ENCODE measurements at regions not wholly inside any gene's neighbourhood (a gene's known extent, or its start where the extent isn't known, plus 50 kb on each side); places are given as distances from the start of the nearest gene placed in this dataset.
A peak's percentile ranks its signal among the peaks of the same experiment; 100 is the strongest.

DNA sequence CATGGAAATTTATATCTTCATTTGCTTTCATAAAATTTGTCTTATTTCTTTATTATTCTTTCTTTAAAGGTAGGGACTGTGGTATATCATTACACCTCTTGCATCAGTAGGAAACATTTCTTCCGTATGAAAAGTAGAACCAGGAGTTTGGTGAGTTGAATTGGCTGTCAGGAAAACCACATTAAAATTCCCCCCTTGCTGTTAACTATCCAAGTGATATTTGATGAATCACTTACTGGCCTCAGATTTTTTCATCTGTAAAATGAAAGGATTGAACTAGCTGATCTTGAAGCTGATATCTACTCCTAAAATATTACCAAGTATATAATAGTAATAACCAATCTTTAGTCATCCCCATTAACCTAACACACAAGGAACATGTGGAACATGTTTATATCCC lies 460.9 kb downstream of the GJA1 start:
- H3K27ac Mint-ChIP-seq = no peak overlapping the region
- no peaks in the 10 kb centered on the region for H3K27me3 Mint-ChIP-seq (ENCODE audit: low read depth)
- H3K36me3 Mint-ChIP-seq (ENCODE audit: low read depth) = no peaks in the 10 kb centered on the region
- TF ChIP-seq, protein P1, sequence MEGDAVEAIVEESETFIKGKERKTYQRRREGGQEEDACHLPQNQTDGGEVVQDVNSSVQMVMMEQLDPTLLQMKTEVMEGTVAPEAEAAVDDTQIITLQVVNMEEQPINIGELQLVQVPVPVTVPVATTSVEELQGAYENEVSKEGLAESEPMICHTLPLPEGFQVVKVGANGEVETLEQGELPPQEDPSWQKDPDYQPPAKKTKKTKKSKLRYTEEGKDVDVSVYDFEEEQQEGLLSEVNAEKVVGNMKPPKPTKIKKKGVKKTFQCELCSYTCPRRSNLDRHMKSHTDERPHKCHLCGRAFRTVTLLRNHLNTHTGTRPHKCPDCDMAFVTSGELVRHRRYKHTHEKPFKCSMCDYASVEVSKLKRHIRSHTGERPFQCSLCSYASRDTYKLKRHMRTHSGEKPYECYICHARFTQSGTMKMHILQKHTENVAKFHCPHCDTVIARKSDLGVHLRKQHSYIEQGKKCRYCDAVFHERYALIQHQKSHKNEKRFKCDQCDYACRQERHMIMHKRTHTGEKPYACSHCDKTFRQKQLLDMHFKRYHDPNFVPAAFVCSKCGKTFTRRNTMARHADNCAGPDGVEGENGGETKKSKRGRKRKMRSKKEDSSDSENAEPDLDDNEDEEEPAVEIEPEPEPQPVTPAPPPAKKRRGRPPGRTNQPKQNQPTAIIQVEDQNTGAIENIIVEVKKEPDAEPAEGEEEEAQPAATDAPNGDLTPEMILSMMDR (IDR thresholded peaks at IDR 0.05; ENCODE audit: unreplicated experiment in 3 of 3) = no peak
- peaks cover 10% of the 10 kb centered on the region for H3K4me1 Mint-ChIP-seq
- no peak overlapping the region for H3K4me3 Mint-ChIP-seq
- no peaks in the 10 kb centered on the region for H3K9me3 Mint-ChIP-seq

DNA sequence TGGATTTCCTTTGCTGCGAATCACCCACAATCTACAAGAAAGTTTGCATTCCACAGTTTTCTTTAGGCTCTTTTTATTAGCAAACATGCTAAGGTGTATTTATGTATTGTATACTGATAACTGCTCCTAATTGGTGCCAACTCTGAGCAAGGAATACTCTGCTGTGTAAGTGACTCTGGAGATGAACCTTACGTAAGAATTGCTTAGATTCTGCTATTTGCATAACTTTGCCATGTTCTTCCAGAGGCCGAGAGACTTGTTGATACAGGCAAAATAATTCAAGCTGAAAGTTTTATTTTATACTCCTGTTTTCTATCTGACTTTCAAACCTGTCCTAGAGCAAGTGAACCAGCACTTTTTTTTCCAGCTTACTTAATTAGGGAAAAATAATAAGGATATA lies 461.3 kb downstream of the GJA1 start:
- Mint-ChIP-seq H3K4me3 (no peak overlapping the region), H3K9me3 (no peaks in the 10 kb centered on the region), H3K36me3 (ENCODE audit: low read depth) (no peaks in the 10 kb centered on the region), H3K27ac (no peak overlapping the region), H3K4me1 (peaks cover 10% of the 10 kb centered on the region), H3K27me3 (ENCODE audit: low read depth) (no peaks in the 10 kb centered on the region)
- TF ChIP-seq, protein P1 (IDR thresholded peaks at IDR 0.05; ENCODE audit: unreplicated experiment in 3 of 3) = no peak

DNA sequence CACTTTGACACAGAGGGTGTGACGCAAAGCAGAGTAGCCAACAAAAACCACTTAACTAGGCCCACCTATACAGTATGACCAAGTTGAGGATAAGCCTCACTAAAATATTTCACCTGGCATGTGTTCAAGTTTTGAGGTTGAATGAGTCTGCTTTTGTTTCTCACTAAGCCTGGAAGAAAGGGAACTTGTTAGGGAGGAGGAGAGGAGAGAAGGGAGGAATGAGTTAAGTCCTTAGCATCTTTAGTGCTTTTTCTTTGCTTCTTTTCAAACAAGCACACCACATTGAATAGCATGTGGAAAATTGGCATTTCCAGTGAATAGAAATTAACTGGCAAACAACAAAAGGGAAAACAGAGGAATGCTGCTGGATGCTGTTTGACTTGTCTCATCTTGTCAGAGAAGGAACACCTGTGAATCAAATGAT lies 461.9 kb downstream of the GJA1 start:
- no peak overlapping the region for H3K4me3 Mint-ChIP-seq
- TF ChIP-seq, protein P1 (IDR thresholded peaks at IDR 0.05; ENCODE audit: unreplicated experiment in 3 of 3) = no peak
- H3K27ac Mint-ChIP-seq = peak overlapping the region in 1 of 3 experiments; percentile 32
- no peaks in the 10 kb centered on the region for H3K27me3 Mint-ChIP-seq (ENCODE audit: low read depth)
- no peaks in the 10 kb centered on the region for H3K9me3 Mint-ChIP-seq
- no peaks in the 10 kb centered on the region for H3K36me3 Mint-ChIP-seq (ENCODE audit: low read depth)
- peaks cover 10% of the 10 kb centered on the region for H3K4me1 Mint-ChIP-seq

DNA sequence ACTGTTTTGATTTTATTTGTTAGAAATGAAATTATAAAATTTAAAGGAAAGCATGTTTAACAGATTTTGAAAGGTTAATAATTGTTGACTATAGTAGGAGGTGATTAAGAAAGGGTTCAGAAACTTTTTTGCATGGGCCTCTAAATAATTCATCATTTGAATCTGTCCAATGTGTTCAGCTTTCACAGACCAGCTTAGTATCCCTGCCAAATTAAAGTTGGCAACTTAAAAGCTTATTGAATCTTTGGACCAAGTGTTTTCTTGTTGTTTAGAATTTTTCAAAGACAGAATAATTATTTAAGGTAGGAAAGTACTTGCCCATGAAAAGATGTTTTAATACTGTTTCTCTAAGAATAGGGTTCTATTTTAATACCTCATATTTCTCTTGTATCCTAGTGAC lies 466.0 kb downstream of the GJA1 start:
- no peak overlapping the region for H3K27ac Mint-ChIP-seq
- TF ChIP-seq, protein P1 (IDR thresholded peaks at IDR 0.05; ENCODE audit: unreplicated experiment in 3 of 3) = no peak
- H3K27me3 Mint-ChIP-seq (ENCODE audit: low read depth) = no peaks in the 10 kb centered on the region
- H3K4me3 Mint-ChIP-seq = no peak overlapping the region
- peaks cover 6% of the 10 kb centered on the region for H3K4me1 Mint-ChIP-seq
- H3K36me3 Mint-ChIP-seq (ENCODE audit: low read depth) = no peaks in the 10 kb centered on the region
- H3K9me3 Mint-ChIP-seq = peaks cover under 1% of the 10 kb centered on the region

DNA sequence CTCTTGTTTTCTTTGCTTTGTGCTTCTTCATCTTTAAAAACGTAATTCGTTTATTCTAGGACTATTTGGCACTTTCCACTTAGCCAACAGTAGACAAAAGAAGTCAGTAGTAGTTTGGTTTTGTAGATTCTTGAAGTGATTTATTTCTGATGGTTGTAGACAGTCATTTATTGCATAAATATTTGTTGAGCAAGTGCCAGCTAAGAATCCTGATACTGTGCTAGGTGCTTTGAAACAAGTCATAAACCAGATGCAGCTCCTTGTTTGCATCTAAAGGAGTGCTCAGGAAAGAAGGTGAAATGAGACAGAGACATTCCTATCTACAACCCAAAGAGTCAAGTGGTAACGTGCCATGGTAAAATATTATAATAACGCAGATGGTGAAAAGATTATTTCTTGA lies 469.1 kb downstream of the GJA1 start:
- H3K36me3 Mint-ChIP-seq (ENCODE audit: low read depth) = peaks cover 8% of the 10 kb centered on the region
- TF ChIP-seq, protein P1 (IDR thresholded peaks at IDR 0.05; ENCODE audit: unreplicated experiment in 3 of 3) = no peak
- no peak overlapping the region for H3K27ac Mint-ChIP-seq
- H3K27me3 Mint-ChIP-seq (ENCODE audit: low read depth) = no peaks in the 10 kb centered on the region
- H3K9me3 Mint-ChIP-seq = peaks cover 16% of the 10 kb centered on the region
- no peaks in the 10 kb centered on the region for H3K4me1 Mint-ChIP-seq
- H3K4me3 Mint-ChIP-seq = no peak overlapping the region

DNA sequence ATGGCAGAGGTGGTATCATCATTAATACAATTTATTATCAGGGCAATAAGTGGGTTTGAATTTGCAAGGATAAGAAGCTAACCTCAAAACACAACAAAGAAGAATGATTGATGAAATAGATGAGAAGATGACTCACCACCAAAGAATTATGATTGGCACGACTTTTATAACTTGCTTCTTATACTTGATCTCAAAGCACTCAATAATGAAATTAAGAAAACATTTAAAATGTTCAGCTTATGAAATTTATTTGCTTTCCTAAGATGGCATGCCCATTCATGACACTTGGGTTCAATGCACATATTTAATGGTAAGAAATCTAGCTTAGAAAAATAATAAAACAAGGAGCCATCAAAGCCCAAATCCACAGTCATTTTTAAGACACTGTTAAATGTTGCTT lies 477.5 kb downstream of the GJA1 start:
- Mint-ChIP-seq H3K36me3 (ENCODE audit: low read depth) (peaks cover 3% of the 10 kb centered on the region), H3K4me1 (no peaks in the 10 kb centered on the region), H3K27me3 (ENCODE audit: low read depth) (no peaks in the 10 kb centered on the region), H3K27ac (no peak overlapping the region), H3K4me3 (no peak overlapping the region), H3K9me3 (peaks cover 14% of the 10 kb centered on the region)
- TF ChIP-seq, protein P1 (IDR thresholded peaks at IDR 0.05; ENCODE audit: unreplicated experiment in 3 of 3) = no peak

Data from nephron (organoid).